ENCODE measurements at regions not wholly inside any gene's neighbourhood (a gene's known extent, or its start where the extent isn't known, plus 50 kb on each side); places are given as distances from the start of the nearest gene placed in this dataset.

GRCh38 chrX:95367286-95367685, 1317.4 kb upstream of the DIAPH2 start:
- Histone ChIP-seq H3K23me2 (ENCODE audit: low read depth, low read length) (no peaks in the 10 kb centered on the region), H3K9me3 (ENCODE audit: insufficient read depth in 2 of 2, low read depth in 1 of 2, low read length in 1 of 2) (no peaks in the 10 kb centered on the region), H3K4me1 (replicated peaks in 1 of 4; ENCODE audit: control insufficient read depth in 3 of 4, insufficient read depth in 4 of 4, low read length in 3 of 4) (no peaks in the 10 kb centered on the region), H3K23ac (ENCODE audit: insufficient read length) (no peak overlapping the region), H3K4me3 (ENCODE audit: extremely low read depth in 1 of 4, insufficient read depth in 2 of 4, low read depth in 3 of 4, low read length in 4 of 4) (no peak overlapping the region), H3K27ac (ENCODE audit: low read depth, low read length) (no peak overlapping the region), H3K18ac (ENCODE audit: extremely low read depth, low read length) (no peak overlapping the region), H3K79me1 (ENCODE audit: low read depth, low read length) (no peaks in the 10 kb centered on the region), H3K36me3 (ENCODE audit: control insufficient read depth in 2 of 4, insufficient read depth in 4 of 4, low read length in 3 of 4) (no peaks in the 10 kb centered on the region), H3K56ac (replicated peaks; ENCODE audit: insufficient read length, low read depth, low read length) (no peak overlapping the region), H4K91ac (replicated peaks; ENCODE audit: insufficient read length, low read length) (no peak overlapping the region), H2AK5ac (ENCODE audit: low read depth, low read length) (no peak overlapping the region), H2BK20ac (ENCODE audit: low read length) (no peak overlapping the region), H3K79me2 (ENCODE audit: control insufficient read depth in 1 of 2, insufficient read depth in 2 of 2, low read length in 2 of 2) (no peaks in the 10 kb centered on the region), H3K27me3 (replicated peaks in 1 of 4; ENCODE audit: control insufficient read depth in 3 of 4, extremely low read depth in 1 of 4, insufficient read depth in 3 of 4, low read length in 3 of 4) (no peaks in the 10 kb centered on the region), H3K14ac (ENCODE audit: insufficient read length) (no peak overlapping the region), H3K4me2 (ENCODE audit: insufficient read depth in 1 of 2, low read depth in 2 of 2, low read length in 2 of 2) (no peak overlapping the region), H2AFZ (ENCODE audit: low read length) (no peak overlapping the region), H4K20me1 (replicated peaks in 1 of 2; ENCODE audit: control insufficient read depth in 1 of 2, insufficient read depth in 2 of 2, low read length in 2 of 2) (no peaks in the 10 kb centered on the region), H3K9ac (replicated peaks in 1 of 4; ENCODE audit: extremely low read depth in 1 of 4, low read depth in 3 of 4, low read length in 3 of 4) (no peak overlapping the region), H4K5ac (ENCODE audit: insufficient read length, low read depth, low read length) (no peak overlapping the region), H2BK12ac (ENCODE audit: low read depth, low read length) (no peak overlapping the region), H3K4ac (replicated peaks; ENCODE audit: insufficient read length, low read depth, low read length) (no peak overlapping the region), H2BK5ac (ENCODE audit: low read depth, low read length) (no peak overlapping the region), H2BK15ac (ENCODE audit: low read length) (no peak overlapping the region), H2BK120ac (replicated peaks; ENCODE audit: low read depth, low read length) (no peak overlapping the region), H4K8ac (ENCODE audit: extremely low read depth, insufficient read depth, low read length) (no peak overlapping the region)
- DNase-seq (ENCODE audit: low read depth in 1 of 2, low spot score in 2 of 2) (no peak), FAIRE-seq (no peak)
- CTCF ChIA-PET (ENCODE audit: partially characterized antibody) = interaction anchor here (0.6 kb wide), 1 partner anchor 310 kb away, joined by 3 read pairs; no protein-coding TSS in a partner anchor
- 100% methylated on average over 2 of the region's 2 CpGs; no CpG with 5 or more reads in 1 of the 2 experiments for WGBS, 2 experiments (ENCODE audit: extremely low coverage in 1 of 2, insufficient coverage in 1 of 2, insufficient read length in 1 of 2, insufficient replicate concordance in 2 of 2, low coverage in 1 of 2, low lambda C conversion rate in 2 of 2, missing lambda C conversion rate in 1 of 2)
- POLR2A ChIA-PET (ENCODE audit: partially characterized antibody) = no interaction called here
- TF ChIP-seq KDM4A (IDR thresholded peaks at IDR 0.05; ENCODE audit: low read depth, low read length, severe bottlenecking) (no peak), SUZ12 (IDR thresholded peaks at IDR 0.05; ENCODE audit: low read length) (no peak), MAFK (IDR thresholded peaks at IDR 0.05; ENCODE audit: low read depth, low read length) (no peak), TBP (IDR thresholded peaks at IDR 0.05; ENCODE audit: low read depth, low read length) (no peak), SP2 (IDR thresholded peaks at IDR 0.05; ENCODE audit: low read length) (no peak), BRCA1 (IDR thresholded peaks at IDR 0.05; ENCODE audit: low read depth, low read length) (no peak), ZNF274 (IDR thresholded peaks at IDR 0.05; ENCODE audit: borderline replicate concordance, extremely low read depth, low read length) (no peak), MAX (IDR thresholded peaks at IDR 0.05) (no peak), CTCF (IDR thresholded peaks at IDR 0.05; ENCODE audit: control extremely low read depth in 1 of 3, insufficient read depth in 1 of 3, low read depth in 1 of 3, low read length in 3 of 3) (no peak), SIRT6 (IDR thresholded peaks at IDR 0.05; ENCODE audit: low read length) (no peak), NRF1 (IDR thresholded peaks at IDR 0.05; ENCODE audit: low read depth, low read length) (no peak), CREB1 (IDR thresholded peaks at IDR 0.05) (no peak), HDAC2 (IDR thresholded peaks at IDR 0.05; ENCODE audit: borderline replicate concordance in 1 of 2, low read depth in 2 of 2, low read length in 2 of 2) (no peak)

Measured in H1 (cell line).